Endodermal cell (in vitro differentiated cells): ENCODE measurements at regions not wholly inside any gene's neighbourhood (a gene's known extent, or its start where the extent isn't known, plus 50 kb on each side); places are given as distances from the start of the nearest gene placed in this dataset.

ENCODE experiments used
- DNase-seq: peaks from one replicate; pipeline ENCODE4 v3.0.0-alpha.2; 2017
- H3K27ac ChIP-seq: 2 replicates; pipeline ENCODE4 v1.5.1; 2013; ENCODE audit warnings: mild to moderate bottlenecking, low read depth, low read length, moderate library complexity
- H3K27me3 ChIP-seq: 2 replicates; pipeline ENCODE4 v1.6.1; 2013; ENCODE audit warnings: mild to moderate bottlenecking, low read length, moderate library complexity; ENCODE audit not compliant: insufficient read depth, control insufficient read depth, poor library complexity, severe bottlenecking
- H3K36me3 ChIP-seq: 2 replicates; pipeline ENCODE4 v1.7.0; 2013; ENCODE audit warnings: mild to moderate bottlenecking, low read length, moderate library complexity; ENCODE audit not compliant: control insufficient read depth, insufficient read depth
- H3K4me1 ChIP-seq: one replicate; pipeline ENCODE4 v1.7.0; 2013; ENCODE audit warnings: low read length; ENCODE audit not compliant: control insufficient read depth, insufficient read depth
- H3K4me3 ChIP-seq: 2 replicates; pipeline ENCODE4 v1.5.1; 2013; ENCODE audit warnings: mild to moderate bottlenecking, low read length, moderate library complexity
- H3K9ac ChIP-seq: 2 replicates; pipeline ENCODE4 v1.6.1; 2013; ENCODE audit warnings: mild to moderate bottlenecking, low read length, moderate library complexity; ENCODE audit not compliant: poor library complexity, severe bottlenecking; ENCODE audit errors: extremely low read depth
- H3K9me3 ChIP-seq: 2 replicates; pipeline ENCODE4 v1.6.1; 2013; ENCODE audit warnings: mild to moderate bottlenecking, low read length, moderate library complexity; ENCODE audit not compliant: control insufficient read depth
- H3K27ac Mint-ChIP-seq: 2 replicates; pipeline ENCODE4 v1.8.0; 2020; ENCODE audit warnings: mixed read lengths
- H3K27me3 Mint-ChIP-seq: 2 replicates; pipeline ENCODE4 v1.8.0; 2021; ENCODE audit warnings: mild to moderate bottlenecking, mixed read lengths; ENCODE audit not compliant: insufficient read depth
- H3K36me3 Mint-ChIP-seq: 2 replicates; pipeline ENCODE4 v1.8.0; 2020; ENCODE audit warnings: low read depth, mixed read lengths
- H3K4me1 Mint-ChIP-seq: 2 replicates; pipeline ENCODE4 v1.8.0; 2020; ENCODE audit warnings: mixed read lengths
- H3K4me3 Mint-ChIP-seq: 2 replicates; pipeline ENCODE4 v1.8.0; 2020; ENCODE audit warnings: mild to moderate bottlenecking, moderate library complexity, mixed read lengths
- H3K9me3 Mint-ChIP-seq: 2 replicates; pipeline ENCODE4 v1.8.0; 2020; ENCODE audit warnings: mild to moderate bottlenecking, mixed read lengths
- WGBS, 2 experiments: methylation state at CpG; one replicate each; pipeline versions ENCODE4 v1.1.5 to v1.1.7; 2013; ENCODE audit warnings: missing lambda C conversion rate in 2 of 2, mixed read lengths in 1 of 2; ENCODE audit not compliant: insufficient coverage in 1 of 2, insufficient read length in 1 of 2; 5-methylcytosine and 5-hydroxymethylcytosine counted together
- TF ChIP-seq, protein P1 (sequence below): fragments of 200-600 bp; sonication (generic); conservative IDR thresholded peaks from 2 replicates; pipeline ENCODE4 v1.5.0; 2021; ENCODE audit warnings: antibody characterized with exemption, mild to moderate bottlenecking

DNA sequence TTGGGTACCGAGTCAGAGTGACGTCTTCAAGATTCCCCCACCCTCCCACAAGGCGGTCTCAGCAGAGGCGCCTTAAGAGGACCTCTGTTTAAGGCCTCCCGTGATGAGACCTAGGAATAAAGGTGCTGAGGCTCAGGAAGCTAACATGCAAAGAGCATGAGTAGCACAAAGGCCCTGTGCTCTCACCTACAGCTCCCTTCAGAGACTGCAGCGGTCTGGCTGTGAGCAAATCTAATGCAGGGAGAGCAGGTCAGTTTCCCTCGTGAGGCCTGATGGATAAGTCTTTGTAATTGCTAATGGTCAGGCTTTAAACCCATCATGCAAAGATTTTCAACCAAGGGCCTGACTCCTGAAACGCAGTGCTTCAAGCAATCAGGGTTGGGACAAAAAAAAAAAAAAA is 909.3 kb upstream of the GHITM start:
- no peak overlapping the region for H3K9ac ChIP-seq
- H3K4me1 ChIP-seq: peaks cover 15% of the 10 kb centered on the region
- H3K27ac ChIP-seq: no peak overlapping the region
- peaks cover 4% of the 10 kb centered on the region for H3K9me3 Mint-ChIP-seq
- no peaks in the 10 kb centered on the region for H3K36me3 Mint-ChIP-seq
- no peak overlapping the region for H3K27ac Mint-ChIP-seq
- H3K4me1 Mint-ChIP-seq: peaks cover 14% of the 10 kb centered on the region
- no peaks in the 10 kb centered on the region for H3K27me3 Mint-ChIP-seq
- H3K36me3 ChIP-seq: no peaks in the 10 kb centered on the region
- H3K27me3 ChIP-seq: no peaks in the 10 kb centered on the region
- peaks cover 17% of the 10 kb centered on the region for H3K9me3 ChIP-seq
- TF ChIP-seq, protein P1, sequence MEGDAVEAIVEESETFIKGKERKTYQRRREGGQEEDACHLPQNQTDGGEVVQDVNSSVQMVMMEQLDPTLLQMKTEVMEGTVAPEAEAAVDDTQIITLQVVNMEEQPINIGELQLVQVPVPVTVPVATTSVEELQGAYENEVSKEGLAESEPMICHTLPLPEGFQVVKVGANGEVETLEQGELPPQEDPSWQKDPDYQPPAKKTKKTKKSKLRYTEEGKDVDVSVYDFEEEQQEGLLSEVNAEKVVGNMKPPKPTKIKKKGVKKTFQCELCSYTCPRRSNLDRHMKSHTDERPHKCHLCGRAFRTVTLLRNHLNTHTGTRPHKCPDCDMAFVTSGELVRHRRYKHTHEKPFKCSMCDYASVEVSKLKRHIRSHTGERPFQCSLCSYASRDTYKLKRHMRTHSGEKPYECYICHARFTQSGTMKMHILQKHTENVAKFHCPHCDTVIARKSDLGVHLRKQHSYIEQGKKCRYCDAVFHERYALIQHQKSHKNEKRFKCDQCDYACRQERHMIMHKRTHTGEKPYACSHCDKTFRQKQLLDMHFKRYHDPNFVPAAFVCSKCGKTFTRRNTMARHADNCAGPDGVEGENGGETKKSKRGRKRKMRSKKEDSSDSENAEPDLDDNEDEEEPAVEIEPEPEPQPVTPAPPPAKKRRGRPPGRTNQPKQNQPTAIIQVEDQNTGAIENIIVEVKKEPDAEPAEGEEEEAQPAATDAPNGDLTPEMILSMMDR: no peak
- H3K4me3 ChIP-seq: no peak overlapping the region
- no peak for DNase-seq
- 65 to 84% methylated on average over 4 to 8 of the region's 8 CpGs for WGBS, 2 experiments
- H3K4me3 Mint-ChIP-seq: no peak overlapping the region

GRCh38 chr10:83233691-83234090 is 905.6 kb upstream of the GHITM start:
- Mint-ChIP-seq H3K4me3 (no peak overlapping the region), H3K9me3 (peaks cover 11% of the 10 kb centered on the region), H3K36me3 (no peaks in the 10 kb centered on the region), H3K27ac (no peak overlapping the region), H3K4me1 (peaks cover 13% of the 10 kb centered on the region), H3K27me3 (no peaks in the 10 kb centered on the region)
- TF ChIP-seq, protein P1: no peak
- H3K27me3 ChIP-seq: no peaks in the 10 kb centered on the region
- peaks cover 45% of the 10 kb centered on the region for H3K9me3 ChIP-seq
- no peak for DNase-seq
- no peaks in the 10 kb centered on the region for H3K36me3 ChIP-seq
- H3K27ac ChIP-seq: no peak overlapping the region
- H3K9ac ChIP-seq: no peak overlapping the region
- WGBS, 2 experiments: 100% methylated on average over 1 of the region's 1 CpG; no CpG with 5 or more reads in 1 of the 2 experiments
- H3K4me1 ChIP-seq: peaks cover 14% of the 10 kb centered on the region
- H3K4me3 ChIP-seq: no peak overlapping the region

DNA sequence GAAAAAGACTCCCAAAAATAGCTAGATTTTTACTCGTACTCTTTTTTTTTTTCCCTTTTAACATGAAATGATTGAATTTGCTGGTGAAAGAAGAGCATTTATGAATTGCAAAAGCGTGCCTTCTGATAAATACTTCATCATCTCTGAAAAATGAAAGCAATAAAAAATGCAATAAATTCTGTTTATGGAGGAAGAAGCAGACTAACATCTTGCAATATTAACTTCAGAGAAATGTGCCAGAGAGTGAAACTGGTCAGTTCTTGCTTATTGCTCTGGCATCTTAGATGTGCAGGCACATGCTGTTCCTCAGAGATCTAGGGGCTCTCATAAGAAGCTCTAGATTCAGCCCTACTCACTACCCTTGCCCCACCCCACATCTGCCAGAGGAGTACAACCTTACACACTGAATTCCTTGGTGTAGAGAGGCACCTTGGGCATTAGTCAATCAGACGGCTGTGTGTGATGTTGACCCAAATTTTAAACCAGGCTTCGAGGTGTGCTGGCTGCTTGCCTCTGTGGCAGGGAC is 891.1 kb upstream of the GHITM start:
- peaks cover 34% of the 10 kb centered on the region for H3K9me3 Mint-ChIP-seq
- no peak overlapping the region for H3K27ac Mint-ChIP-seq
- Histone ChIP-seq H3K9ac (no peak overlapping the region), H3K4me1 (no peaks in the 10 kb centered on the region), H3K27me3 (no peaks in the 10 kb centered on the region), H3K9me3 (peaks cover 36% of the 10 kb centered on the region), H3K4me3 (no peak overlapping the region), H3K27ac (no peak overlapping the region), H3K36me3 (no peaks in the 10 kb centered on the region)
- H3K4me3 Mint-ChIP-seq: no peak overlapping the region
- DNase-seq: no peak
- H3K36me3 Mint-ChIP-seq: peaks cover 4% of the 10 kb centered on the region
- H3K4me1 Mint-ChIP-seq: no peaks in the 10 kb centered on the region
- TF ChIP-seq, protein P1: no peak
- 94 to 100% methylated on average over 1 to 3 of the region's 4 CpGs for WGBS, 2 experiments
- no peaks in the 10 kb centered on the region for H3K27me3 Mint-ChIP-seq
